ENCODE measurements at regions not wholly inside any gene's neighbourhood (a gene's known extent, or its start where the extent isn't known, plus 50 kb on each side); places are given as distances from the start of the nearest gene placed in this dataset.

GRCh38 chr11:19370100-19370861 lies 129.5 kb upstream of the E2F8 start:
- DNase-seq (ENCODE audit: low read depth, low spot score) = no peak

DNA sequence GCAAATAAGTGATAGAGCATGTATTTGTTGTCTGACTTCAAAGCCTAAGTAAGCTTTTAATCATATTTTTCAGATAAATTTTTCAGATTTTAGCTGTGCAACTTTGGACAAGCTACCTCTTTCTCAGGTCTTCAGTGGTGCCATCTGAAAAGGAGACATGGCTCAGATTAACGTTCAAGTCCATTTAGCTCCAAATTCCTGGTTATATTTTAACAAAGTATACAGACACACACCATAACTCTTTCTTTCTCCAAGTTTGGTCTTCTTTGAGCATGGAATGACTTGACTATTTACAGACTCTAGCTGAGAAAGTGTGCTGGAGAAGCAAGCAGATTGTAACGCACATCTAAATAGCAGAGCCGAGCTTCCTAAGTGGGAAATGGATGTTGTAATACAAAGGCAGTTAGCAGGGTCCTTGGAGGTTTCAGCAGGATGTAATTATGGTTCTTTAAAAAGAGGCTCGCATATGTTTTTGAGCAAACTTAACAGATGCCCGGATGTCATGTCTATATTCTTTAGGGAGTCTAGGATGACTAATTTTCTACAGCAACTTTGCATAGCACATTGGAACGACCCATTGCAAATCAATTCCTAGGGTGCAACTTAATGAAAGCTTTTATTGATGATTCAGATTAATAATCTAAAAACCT lies 128.1 kb upstream of the E2F8 start:
- no peak for DNase-seq (ENCODE audit: low read depth, low spot score)

DNA sequence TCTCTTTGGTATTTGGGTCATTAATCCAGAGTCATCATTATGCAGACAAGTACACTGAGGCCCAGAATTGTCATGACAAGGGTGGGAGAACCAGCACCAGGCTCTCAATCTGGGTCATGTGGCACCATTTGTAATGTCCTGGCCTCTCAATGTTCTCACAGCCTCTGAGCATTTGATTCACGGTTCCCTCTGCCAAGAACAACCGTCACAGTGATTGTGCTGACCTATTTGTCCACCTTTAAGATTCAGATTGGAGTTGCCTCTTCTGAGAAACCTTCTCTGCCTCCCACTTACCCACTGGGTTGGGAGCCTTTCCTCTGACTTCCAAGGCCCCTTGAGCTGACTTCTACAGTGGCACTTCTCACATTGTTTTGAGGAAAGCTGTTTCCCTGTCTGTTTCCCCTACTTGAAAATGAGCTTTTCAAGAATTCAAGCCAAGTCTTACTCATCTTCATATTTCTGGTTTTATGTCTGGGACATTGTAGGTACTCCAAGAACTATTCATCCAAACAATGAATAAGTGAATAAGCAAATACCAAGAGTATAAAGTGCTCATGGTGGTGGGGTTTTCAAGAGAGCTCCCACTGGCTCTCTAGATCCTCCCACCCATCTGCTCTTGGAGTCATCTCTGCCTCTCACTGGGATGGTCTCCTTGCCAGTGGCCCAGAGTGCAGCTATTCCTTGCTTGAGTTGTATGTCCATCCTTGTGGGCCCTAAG lies 126.4 kb upstream of the E2F8 start:
- DNase-seq (ENCODE audit: low read depth, low spot score) = no peak

DNA sequence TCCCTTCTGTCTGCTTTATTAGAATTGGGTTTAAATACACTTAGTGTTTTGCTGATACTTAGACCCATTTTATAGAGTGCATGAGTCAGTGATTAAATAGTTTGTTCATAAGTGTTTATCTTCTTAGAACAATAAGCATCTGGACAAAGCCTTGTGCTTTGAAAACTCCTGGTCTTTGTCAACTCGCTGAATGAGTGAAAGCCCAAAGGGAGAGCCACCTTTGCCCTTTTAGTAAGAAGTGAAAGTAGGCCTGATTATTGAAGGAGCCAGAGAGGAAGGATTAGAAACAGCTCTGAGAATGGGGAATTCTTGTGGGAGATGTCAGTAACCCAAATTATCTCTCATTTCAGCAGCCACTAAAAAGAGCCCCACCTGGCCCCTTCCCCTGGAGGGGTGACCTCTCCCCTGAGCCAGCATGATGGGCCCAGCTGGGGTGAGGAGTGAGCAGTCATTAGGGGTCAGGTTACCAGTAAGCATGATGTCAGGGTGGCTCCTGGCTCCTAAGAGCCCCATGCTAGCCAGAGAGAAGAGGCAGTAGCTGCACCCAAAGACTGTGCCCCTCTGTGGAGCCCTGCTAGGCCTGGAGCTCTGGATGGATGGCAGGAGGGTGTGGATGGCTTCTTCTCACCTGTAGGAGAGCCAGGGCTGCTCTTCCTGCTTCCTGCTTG lies 125.1 kb upstream of the E2F8 start:
- no peak for DNase-seq (ENCODE audit: low read depth, low spot score)

DNA sequence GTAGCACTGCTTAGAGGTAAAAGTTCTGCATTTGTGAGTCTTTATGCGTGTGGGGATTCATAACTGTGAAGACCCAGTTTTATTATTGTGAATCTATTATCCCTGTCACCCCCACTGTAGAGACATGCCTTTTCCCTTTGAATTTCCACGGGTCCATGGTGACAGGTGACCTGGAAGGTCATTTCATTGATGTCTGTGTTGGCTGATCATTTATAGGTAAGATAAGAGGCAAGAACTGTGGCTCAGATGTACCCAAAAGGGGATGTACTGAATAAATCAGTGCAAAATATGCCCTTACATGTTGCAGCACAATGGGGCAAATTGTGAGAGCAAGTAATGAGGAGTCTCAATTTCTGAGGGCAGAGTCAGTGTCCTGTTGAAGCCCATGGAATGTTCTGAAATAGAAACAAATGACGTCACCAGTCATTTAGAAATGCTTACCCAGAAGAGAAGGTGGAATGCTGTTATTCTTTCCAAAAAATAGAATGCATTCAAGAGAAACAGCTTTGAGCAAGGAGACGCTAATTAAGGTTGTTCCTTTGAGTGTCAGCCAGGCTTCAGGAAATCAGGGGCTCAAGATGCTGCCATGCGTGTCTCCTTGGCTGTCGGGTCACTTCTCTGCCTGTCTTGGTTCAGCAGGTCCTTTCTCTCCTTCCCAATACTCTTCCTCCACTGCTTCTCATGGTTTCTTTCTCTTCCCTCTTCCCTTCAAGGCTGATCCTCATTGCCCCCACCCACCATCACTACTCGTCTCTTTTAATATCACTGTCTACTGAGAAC lies 118.7 kb upstream of the E2F8 start:
- no peak for DNase-seq (ENCODE audit: low read depth, low spot score)

GRCh38 chr11:19357943-19358342 lies 117.2 kb upstream of the E2F8 start:
- DNase-seq (ENCODE audit: low read depth, low spot score) = no peak

- no peak for DNase-seq (ENCODE audit: low read depth, low spot score)
Measured at GRCh38 chr11:19355601-19356000, 114.9 kb upstream of the E2F8 start.

- no peak for DNase-seq (ENCODE audit: low read depth, low spot score)
Measured at GRCh38 chr11:19353287-19353850, 112.6 kb upstream of the E2F8 start.

- DNase-seq (ENCODE audit: low read depth, low spot score) = no peak
Measured at GRCh38 chr11:19352771-19353160, 112.0 kb upstream of the E2F8 start.

DNA sequence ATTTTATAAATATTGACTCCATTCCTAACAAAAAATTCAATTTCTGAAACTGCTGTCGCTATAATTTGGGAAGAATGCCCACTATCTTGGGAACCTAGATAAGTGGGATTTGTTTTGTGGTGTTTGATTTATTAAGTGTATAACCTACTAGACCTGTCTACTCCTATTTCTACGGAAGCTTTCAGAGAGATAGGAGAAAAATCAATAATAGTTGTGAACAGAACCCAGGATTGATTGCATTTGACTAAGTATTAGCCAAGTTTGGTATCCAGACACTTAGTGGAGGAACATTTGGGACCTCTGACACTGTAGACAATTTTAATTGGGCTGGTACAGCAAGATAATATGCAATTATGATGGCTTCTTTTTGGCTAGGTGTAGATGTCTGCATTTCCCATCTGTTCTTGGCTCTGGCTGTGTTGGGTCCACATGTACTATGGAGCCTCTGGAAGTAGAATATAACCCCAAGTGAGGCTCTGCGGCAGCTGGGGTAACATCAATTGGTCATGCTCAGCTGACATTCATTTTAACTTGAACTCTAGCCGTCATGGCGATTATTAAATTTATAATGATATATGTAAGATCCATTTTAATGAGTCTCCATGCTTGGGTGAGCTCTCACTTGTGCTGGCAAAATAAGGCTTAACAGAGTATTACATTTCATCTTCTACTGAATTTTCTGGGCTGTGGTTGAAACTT lies 111.5 kb upstream of the E2F8 start:
- DNase-seq (ENCODE audit: low read depth, low spot score) = no peak

- DNase-seq (ENCODE audit: low read depth, low spot score) = no peak
Measured at GRCh38 chr11:19351426-19351825, 110.7 kb upstream of the E2F8 start.

GRCh38 chr11:19350160-19350559 lies 109.4 kb upstream of the E2F8 start:
- DNase-seq (ENCODE audit: low read depth, low spot score) = no peak

DNA sequence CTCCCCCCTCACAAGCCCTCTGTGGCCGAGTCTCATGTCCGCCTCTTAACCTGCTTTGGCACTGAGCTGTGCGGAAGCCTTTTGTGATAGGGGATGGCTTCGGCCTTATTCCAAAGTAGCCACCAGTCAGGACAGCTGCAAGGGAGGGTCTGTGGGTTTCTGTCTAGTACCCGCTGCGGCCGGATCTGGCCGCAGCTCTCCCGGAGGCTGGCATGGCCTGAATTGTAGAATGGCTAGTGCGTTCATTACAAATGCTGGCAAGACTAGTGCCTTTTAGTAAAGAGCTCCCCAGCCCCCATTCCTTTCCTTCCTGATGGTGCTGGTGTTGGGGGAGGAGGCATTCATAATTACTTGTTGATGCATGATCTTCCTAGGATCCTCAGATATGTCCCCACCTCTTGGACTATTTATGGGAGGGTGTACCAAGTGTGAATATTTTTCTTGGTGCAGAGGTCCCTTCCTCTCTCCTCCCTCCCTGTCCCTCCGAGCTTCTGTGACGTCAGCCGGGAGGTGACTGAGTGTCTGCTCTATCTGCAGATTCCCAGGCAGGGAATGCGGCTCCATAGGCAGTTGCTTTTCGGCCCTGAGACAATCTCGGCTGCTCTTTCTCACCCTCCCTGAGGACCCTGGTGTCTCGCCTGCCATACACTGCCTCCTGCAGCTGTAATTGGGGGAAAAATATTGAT lies 108.7 kb upstream of the E2F8 start:
- no peak for DNase-seq (ENCODE audit: low read depth, low spot score)

DNA sequence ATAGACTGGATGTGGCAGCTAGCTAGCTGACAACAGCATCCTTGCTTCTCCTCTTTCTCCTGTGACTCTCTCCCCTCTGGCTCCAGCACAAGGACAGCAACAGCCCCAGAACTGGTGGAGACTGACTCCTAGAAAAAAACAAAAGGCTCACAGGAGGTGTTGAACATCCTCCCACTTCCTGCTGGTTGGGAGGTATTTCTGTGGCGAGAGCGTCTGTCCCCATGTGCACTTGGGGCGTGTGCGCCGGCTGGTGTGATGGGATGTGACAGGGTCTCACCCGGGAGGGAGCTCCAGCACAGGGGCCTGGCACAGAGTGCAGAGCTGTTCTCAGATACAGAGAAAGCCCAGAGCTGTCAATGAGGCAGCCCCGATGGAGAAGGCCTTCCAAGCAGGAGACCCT lies 107.2 kb upstream of the E2F8 start:
- DNase-seq (ENCODE audit: low read depth, low spot score) = no peak

DNA sequence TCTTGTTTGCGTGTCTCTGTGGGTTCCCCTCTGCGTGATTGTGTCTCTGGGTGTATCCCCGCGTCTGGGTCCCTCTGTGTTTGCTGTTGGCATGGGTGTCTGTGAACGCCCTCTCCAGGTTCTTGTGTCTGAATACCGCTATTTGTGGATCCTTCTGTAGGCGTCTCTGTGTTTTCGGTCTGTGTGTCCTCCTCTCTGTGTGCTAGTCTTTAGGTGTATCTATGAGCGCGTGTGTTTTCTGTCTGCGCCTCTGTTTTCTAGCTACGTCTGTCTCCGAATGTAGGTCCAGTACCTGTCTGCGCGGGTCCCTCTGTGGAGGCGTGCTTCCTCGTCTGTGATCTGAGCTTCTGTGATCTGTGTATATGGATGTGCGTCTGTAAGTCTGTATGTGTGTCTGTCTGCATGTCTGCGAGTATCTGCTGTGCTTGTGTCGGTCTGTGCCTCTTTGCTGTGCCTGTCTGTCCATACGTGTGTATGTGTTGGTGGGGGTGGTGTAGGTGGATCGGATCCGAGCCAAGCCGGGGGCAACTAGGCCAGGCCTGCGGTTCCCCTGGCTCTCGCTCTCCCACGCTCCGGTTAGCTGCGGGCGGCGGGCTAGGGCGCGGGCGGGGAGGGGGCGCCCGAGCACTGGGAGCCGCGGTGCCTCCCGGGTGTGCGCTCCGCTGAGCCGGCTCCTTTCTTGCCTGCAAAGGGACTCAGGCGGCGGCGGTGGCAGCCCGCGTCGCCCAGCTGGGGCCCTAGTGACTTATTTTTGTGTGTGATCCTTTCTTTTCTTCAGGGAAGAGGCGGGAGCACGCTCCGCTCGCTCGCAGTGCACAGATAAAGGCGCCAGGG lies 105.3 kb upstream of the E2F8 start:
- DNase-seq (ENCODE audit: low read depth, low spot score) = no peak

- no peak for DNase-seq (ENCODE audit: low read depth, low spot score)
Measured at GRCh38 chr11:19345519-19345847, 104.7 kb upstream of the E2F8 start.

DNA sequence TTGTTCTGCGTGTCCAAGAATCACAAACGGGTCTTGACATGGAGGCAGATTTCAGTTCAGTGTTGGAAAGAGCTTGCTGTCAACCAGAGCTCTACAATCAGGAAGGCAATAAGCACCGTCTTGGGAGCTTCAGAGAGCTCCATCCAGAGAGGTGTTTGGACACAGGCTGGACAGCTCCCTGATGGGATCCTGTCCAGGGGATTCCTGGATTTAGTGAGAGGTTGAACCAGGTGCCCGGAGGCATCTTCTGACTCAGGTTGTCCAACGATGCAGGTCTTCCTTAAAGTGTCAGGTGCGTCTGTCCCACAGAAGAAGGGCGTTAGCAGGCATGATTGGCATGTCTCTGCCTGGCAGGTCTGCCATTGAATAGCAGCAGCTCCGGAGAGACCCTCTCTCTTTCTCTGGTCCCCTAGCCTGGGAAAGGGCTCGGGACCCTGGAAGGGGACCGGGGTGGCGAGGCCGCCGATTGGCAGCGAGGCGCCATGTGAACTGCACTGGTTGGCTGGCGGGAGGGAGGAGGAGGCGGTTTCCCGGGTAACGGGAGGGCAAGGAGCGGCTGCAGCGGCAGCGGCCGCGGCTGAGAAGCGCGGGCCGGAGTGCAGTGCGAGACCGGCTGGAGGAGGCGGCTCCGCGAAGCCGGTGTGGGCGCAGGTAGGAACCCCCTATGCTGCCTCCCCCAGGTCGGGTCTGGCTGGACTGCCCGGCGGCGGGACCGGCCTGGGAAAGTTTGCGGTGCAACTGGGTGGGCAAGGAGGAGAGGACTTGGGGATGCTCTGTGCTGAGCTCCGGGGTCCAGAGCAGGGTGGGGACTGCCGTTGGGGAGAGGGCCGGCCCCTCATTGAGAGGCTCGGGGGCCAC lies 104.1 kb upstream of the E2F8 start:
- DNase-seq (ENCODE audit: low read depth, low spot score) = no peak

GRCh38 chr11:19342036-19342435 lies 101.3 kb upstream of the E2F8 start:
- DNase-seq (ENCODE audit: low read depth, low spot score) = no peak

Measured in smooth muscle cell of the brain vasculature (primary cell).